ENCODE measurements at regions not wholly inside any gene's neighbourhood (a gene's known extent, or its start where the extent isn't known, plus 50 kb on each side); places are given as distances from the start of the nearest gene placed in this dataset.

DNA sequence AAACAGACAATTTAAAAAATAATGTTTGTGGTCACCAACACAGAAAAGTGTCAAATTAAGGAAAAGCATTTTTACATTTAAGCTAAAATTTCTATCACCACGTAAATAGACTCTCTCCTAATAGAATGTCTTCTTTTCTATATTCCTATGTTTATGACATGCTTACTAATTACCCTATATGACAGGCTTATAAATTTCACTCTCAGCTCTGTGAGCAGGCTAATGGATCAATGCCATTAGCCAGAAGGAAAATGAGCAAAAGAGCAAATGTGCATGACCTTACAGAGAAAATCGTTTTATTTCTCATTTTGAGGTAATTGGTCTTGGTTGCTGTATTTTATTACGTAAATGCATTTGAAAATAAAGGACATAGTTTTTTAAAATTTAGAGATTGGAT is 209.7 kb downstream of the TMX3 start:
- no peak overlapping the region for H3K4me3 ChIP-seq (replicated peaks; ENCODE audit: low read depth, low read length)
- TF ChIP-seq, protein P1, sequence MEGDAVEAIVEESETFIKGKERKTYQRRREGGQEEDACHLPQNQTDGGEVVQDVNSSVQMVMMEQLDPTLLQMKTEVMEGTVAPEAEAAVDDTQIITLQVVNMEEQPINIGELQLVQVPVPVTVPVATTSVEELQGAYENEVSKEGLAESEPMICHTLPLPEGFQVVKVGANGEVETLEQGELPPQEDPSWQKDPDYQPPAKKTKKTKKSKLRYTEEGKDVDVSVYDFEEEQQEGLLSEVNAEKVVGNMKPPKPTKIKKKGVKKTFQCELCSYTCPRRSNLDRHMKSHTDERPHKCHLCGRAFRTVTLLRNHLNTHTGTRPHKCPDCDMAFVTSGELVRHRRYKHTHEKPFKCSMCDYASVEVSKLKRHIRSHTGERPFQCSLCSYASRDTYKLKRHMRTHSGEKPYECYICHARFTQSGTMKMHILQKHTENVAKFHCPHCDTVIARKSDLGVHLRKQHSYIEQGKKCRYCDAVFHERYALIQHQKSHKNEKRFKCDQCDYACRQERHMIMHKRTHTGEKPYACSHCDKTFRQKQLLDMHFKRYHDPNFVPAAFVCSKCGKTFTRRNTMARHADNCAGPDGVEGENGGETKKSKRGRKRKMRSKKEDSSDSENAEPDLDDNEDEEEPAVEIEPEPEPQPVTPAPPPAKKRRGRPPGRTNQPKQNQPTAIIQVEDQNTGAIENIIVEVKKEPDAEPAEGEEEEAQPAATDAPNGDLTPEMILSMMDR (IDR thresholded peaks at IDR 0.05; ENCODE audit: low read depth, low read length, missing control alignments): no peak
- DNase-seq (ENCODE audit: extremely low read depth, low read depth): no peak

DNA sequence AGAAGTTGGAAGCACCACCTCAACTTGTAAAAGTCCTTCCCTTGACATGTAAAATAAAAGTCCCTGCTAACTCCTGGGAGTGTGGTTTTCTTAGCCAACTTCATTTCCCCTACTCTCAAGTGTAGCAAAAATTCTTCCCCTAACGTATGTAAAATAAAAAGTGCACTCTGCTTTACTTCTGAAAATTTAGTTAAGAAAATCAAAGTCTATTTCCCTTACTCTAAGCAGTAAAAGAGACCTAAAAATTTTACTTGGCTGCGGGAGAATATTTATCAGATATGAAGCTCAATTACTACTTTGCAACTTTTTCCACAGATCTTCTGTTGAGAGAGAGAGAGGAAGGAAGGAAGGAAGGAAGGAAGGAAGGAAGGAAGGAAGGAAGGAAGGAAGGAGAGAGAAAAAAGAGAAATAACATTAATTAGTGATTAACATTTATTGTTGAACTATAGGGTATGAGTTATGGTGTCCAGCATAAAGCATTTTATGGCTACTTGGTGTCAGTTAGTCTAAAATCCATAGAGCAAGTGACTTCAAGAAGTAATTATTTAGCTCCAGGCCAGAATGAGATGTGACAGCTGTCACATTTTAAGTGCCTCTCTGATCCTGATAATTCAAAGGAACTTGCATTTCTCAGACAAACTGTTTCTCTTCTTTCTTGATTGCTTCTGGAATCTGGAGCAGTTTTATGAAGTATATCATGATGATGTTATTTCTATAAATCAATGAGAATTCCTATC is 210.3 kb downstream of the TMX3 start:
- TF ChIP-seq, protein P1 (IDR thresholded peaks at IDR 0.05; ENCODE audit: low read depth, low read length, missing control alignments): no peak
- no peak overlapping the region for H3K4me3 ChIP-seq (replicated peaks; ENCODE audit: low read depth, low read length)
- DNase-seq (ENCODE audit: extremely low read depth, low read depth): no peak

DNA sequence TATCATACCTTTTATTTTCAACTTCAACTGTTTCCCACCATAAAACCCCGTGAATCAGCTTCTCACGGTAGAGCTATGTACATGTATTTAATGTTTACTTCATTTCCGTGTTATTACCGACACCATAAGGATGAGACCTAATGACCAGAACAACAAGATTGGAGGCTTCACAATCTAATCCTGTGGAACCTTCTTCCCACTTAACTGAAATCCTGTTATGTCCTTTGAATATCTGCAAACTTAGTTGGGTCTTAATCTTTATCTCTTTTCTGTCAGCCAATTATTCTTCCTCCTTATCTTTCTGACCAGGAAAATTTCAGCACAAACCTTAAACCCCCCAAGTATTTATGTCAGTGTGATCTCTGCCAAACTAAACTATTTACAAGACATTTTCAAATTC is 214.4 kb downstream of the TMX3 start:
- DNase-seq (ENCODE audit: extremely low read depth, low read depth): no peak
- no peak overlapping the region for H3K4me3 ChIP-seq (replicated peaks; ENCODE audit: low read depth, low read length)

DNA sequence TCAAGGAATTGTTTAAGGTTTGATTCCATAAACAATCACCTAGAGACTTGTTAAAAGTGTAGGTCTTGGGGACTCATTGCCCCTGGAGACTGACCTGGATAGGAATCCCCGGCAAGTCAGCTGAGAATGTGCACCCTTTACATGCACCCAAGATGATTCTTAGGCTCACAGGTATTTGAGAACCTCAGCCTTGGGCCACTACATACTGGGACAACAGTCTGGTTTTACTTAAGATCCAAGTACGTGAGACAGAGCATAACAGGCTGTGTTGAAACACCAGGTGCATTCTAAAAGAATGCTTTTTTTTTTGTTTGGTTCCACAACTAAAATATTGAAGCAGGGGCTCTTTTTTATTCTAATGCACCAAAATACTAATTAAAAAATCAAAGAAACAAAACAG is 215.8 kb downstream of the TMX3 start:
- TF ChIP-seq, protein P1 (IDR thresholded peaks at IDR 0.05; ENCODE audit: low read depth, low read length, missing control alignments): no peak
- no peak for DNase-seq (ENCODE audit: extremely low read depth, low read depth)

More for the DNA sequence above, 214.4 kb downstream of the TMX3 start:
- TF ChIP-seq, protein P1 (IDR thresholded peaks at IDR 0.05; ENCODE audit: low read depth, low read length, missing control alignments): no peak

DNA sequence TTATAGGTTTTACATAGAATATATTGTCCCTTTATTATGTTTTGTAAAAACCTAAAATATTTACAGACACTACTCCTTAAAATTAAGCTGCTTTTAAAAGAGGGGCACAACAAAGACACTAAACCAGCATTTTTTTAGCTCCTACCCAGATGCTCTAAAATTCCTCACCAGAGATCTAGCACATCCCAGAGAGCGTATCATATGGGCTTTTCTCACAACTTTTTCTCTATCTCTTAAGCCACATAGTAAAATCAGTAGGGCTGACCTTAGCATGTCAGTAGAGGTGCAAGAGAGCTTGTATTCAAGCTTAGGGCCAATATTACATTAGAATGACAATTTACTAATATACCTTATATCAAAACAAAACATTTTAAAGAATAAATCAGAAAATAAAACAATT is 216.3 kb downstream of the TMX3 start:
- no peak overlapping the region for H3K4me3 ChIP-seq (replicated peaks; ENCODE audit: low read depth, low read length)
- TF ChIP-seq, protein P1 (IDR thresholded peaks at IDR 0.05; ENCODE audit: low read depth, low read length, missing control alignments): no peak
- no peak for DNase-seq (ENCODE audit: extremely low read depth, low read depth)

More for the DNA sequence above, 215.8 kb downstream of the TMX3 start:
- no peak overlapping the region for H3K4me3 ChIP-seq (replicated peaks; ENCODE audit: low read depth, low read length)

DNA sequence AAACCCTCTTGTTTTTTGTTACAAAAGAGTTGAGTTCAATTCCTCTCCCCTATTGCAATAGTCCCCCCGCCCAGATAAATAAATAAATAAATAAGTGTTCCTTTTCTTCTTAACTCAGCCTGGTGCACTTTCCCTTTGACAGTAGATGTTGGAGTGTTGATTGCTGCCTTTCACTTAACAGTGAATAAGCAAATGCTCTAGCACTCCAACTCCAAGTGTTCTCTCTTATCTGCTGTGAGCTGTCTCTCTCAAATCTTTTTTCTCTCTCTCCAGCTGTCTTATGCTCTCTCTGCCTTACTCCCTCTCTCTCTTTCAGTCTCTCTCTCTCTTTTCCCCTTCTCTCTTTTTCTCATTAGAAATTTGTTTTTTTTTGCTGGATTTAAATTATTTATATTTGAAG is 216.7 kb downstream of the TMX3 start:
- no peak overlapping the region for H3K4me3 ChIP-seq (replicated peaks; ENCODE audit: low read depth, low read length)
- TF ChIP-seq, protein P1 (IDR thresholded peaks at IDR 0.05; ENCODE audit: low read depth, low read length, missing control alignments): no peak
- no peak for DNase-seq (ENCODE audit: extremely low read depth, low read depth)
